ENCODE measurements at regions not wholly inside any gene's neighbourhood (a gene's known extent, or its start where the extent isn't known, plus 50 kb on each side); places are given as distances from the start of the nearest gene placed in this dataset.

GRCh38 chr2:600542-601386 lies 76.4 kb downstream of the TMEM18 start:
- TF ChIP-seq CREB5 (CRISPR knock-in tag; IDR thresholded peaks at IDR 0.05; ENCODE audit: low read depth) (no peak), ZFP30 (CRISPR knock-in tag; IDR thresholded peaks at IDR 0.05) (no peak), ZFP3 (CRISPR knock-in tag; IDR thresholded peaks at IDR 0.05) (no peak), PATZ1 (CRISPR knock-in tag; IDR thresholded peaks at IDR 0.05; ENCODE audit: borderline replicate concordance) (no peak), TSHZ2 (CRISPR knock-in tag; IDR thresholded peaks at IDR 0.05) (no peak), GLIS3 (CRISPR knock-in tag; IDR thresholded peaks at IDR 0.05) (no peak), RARB (CRISPR knock-in tag; IDR thresholded peaks at IDR 0.05) (no peak), ZNF70 (CRISPR knock-in tag; IDR thresholded peaks at IDR 0.05) (no peak), OSR1 (CRISPR knock-in tag; IDR thresholded peaks at IDR 0.05) (no peak), TOX (CRISPR knock-in tag; IDR thresholded peaks at IDR 0.05; ENCODE audit: borderline replicate concordance) (no peak), ZNF8 (CRISPR knock-in tag; IDR thresholded peaks at IDR 0.05) (no peak), POU6F1 (CRISPR knock-in tag; IDR thresholded peaks at IDR 0.05; ENCODE audit: borderline replicate concordance, low read depth) (no peak), SNAI2 (CRISPR knock-in tag; IDR thresholded peaks at IDR 0.05) (no peak), CSRNP3 (CRISPR knock-in tag; IDR thresholded peaks at IDR 0.05) (no peak)
